SK-N-SH (cell line): ENCODE measurements at regions not wholly inside any gene's neighbourhood (a gene's known extent, or its start where the extent isn't known, plus 50 kb on each side); places are given as distances from the start of the nearest gene placed in this dataset.

ENCODE experiments used
- CTCF ChIA-PET: fragments of 300-600, 350-600 bp; formaldehyde crosslinking; extraction: SDS; loops from one replicate; lab custom pipeline; 2021; lab: Yijun Ruan, JAX
- POLR2A ChIA-PET: fragments of 350-600 bp; sonication (Branson Sonifier 250); formaldehyde crosslinking; extraction: SDS; loops from one replicate; lab custom pipeline; 2020; ENCODE audit warnings: antibody characterized with exemption, inconsistent platforms; lab: Yijun Ruan, JAX
- DNase-seq: peaks from one replicate; pipeline ENCODE4 v3.0.0; 2012
- H2AFZ ChIP-seq: fragments of 200-600 bp; sonication (generic); 2 replicates; pipeline ENCODE4 v1.8.1; 2016; ENCODE audit warnings: antibody characterized with exemption, mild to moderate bottlenecking, low read depth
- H3F3A ChIP-seq: fragments of 200-600 bp; sonication (generic); replicated peaks from 2 replicates; pipeline ENCODE3; 2016; ENCODE audit warnings: antibody characterized with exemption, mild to moderate bottlenecking; ENCODE audit not compliant: insufficient read depth
- H3K27ac ChIP-seq, 2 experiments: fragments of 200-500 bp in 1 of 2; fragments of 200-600 bp in 1 of 2; sonication (Bioruptor generic) in 1 of 2; sonication (generic), shearing (Covaris generic) in 1 of 2; 2 replicates each; pipeline versions ENCODE4 v1.5.1 to v1.6.1; 2014 to 2016; ENCODE audit warnings: low read depth in 2 of 2, inconsistent platforms in 1 of 2, low read length in 1 of 2, mild to moderate bottlenecking in 1 of 2, mixed read lengths in 1 of 2
- H3K27me3 ChIP-seq: fragments of 200-600 bp; sonication (generic), shearing (Covaris generic); 2 replicates; pipeline ENCODE4 v1.6.1; 2016; ENCODE audit warnings: mixed run types; ENCODE audit not compliant: insufficient read depth
- H3K36me3 ChIP-seq, 2 experiments: fragments of 200-500 bp in 1 of 2; fragments of 200-600 bp in 1 of 2; sonication (Bioruptor generic) in 1 of 2; sonication (generic) in 1 of 2; replicated peaks in 1 of 2; 2 replicates each; pipeline versions ENCODE3 to v1.5.1; 2014 to 2016; ENCODE audit warnings: low read length in 1 of 2, mild to moderate bottlenecking in 1 of 2; ENCODE audit not compliant: insufficient read depth in 2 of 2, control insufficient read depth in 1 of 2
- H3K4me1 ChIP-seq, 2 experiments: fragments of 200-500 bp in 1 of 2; fragments of 200-600 bp in 1 of 2; sonication (Bioruptor generic) in 1 of 2; sonication (generic), shearing (Covaris generic) in 1 of 2; 2 replicates each; pipeline versions ENCODE4 v1.5.1 to v1.6.1; 2014 to 2016; ENCODE audit warnings: low read depth in 1 of 2, low read length in 1 of 2, mixed run types in 1 of 2; ENCODE audit not compliant: insufficient read depth in 2 of 2, control insufficient read depth in 1 of 2
- H3K4me2 ChIP-seq: fragments of 200-600 bp; sonication (generic), shearing (Covaris generic); 2 replicates; pipeline ENCODE4 v1.6.1; 2017; ENCODE audit warnings: mixed run types
- H3K4me3 ChIP-seq, 2 experiments: fragments of 200-500 bp in 1 of 2; fragments of 200-600 bp in 1 of 2; sonication (Bioruptor generic) in 1 of 2; sonication (generic), shearing (Covaris generic) in 1 of 2; 2 replicates each; pipeline versions ENCODE4 v1.5.1 to v1.8.1; 2014 to 2016; ENCODE audit warnings: low read depth in 2 of 2, inconsistent platforms in 1 of 2, low read length in 1 of 2, mild to moderate bottlenecking in 1 of 2, mixed read lengths in 1 of 2, moderate library complexity in 1 of 2
- H3K79me2 ChIP-seq: fragments of 200-600 bp; sonication (generic); 2 replicates; pipeline ENCODE4 v1.8.1; 2017; ENCODE audit warnings: mild to moderate bottlenecking; ENCODE audit not compliant: insufficient read depth
- H3K9ac ChIP-seq: fragments of 200-600 bp; sonication (generic); 2 replicates; pipeline ENCODE4 v1.6.1; 2017; ENCODE audit warnings: mixed run types
- H3K9me2 ChIP-seq: fragments of 200-600 bp; sonication (generic); 2 replicates; pipeline ENCODE4 v1.6.1; 2017; ENCODE audit warnings: mixed run types
- H3K9me3 ChIP-seq: fragments of 200-600 bp; sonication (generic); 2 replicates; pipeline ENCODE4 v1.6.1; 2017; ENCODE audit warnings: mixed run types, mild to moderate bottlenecking, moderate library complexity
- H4K20me1 ChIP-seq: fragments of 200-600 bp; sonication (generic); 2 replicates; pipeline ENCODE4 v1.6.1; 2017; ENCODE audit warnings: mild to moderate bottlenecking, mixed run types; ENCODE audit not compliant: insufficient read depth
- CHD2 ChIP-seq: fragments of 150-350 bp; IDR thresholded peaks from 2 replicates; pipeline ENCODE4 v1.6.1; 2018; ENCODE audit warnings: low read length; ENCODE audit not compliant: partially characterized antibody
- ELF1 ChIP-seq: IDR thresholded peaks from 2 replicates; pipeline ENCODE4 v1.4.0; 2012
- EP300 ChIP-seq, 2 experiments: IDR thresholded peaks; 2 replicates each; pipeline versions ENCODE4 v1.4.0 to v1.6.1; 2012; ENCODE audit warnings: borderline replicate concordance in 1 of 2, low read depth in 1 of 2, low read length in 1 of 2
- EZH2phosphoT487 ChIP-seq: fragments of 200-600 bp; sonication (generic); IDR thresholded peaks from 2 replicates; pipeline ENCODE4 v1.6.1; 2017; ENCODE audit warnings: low read depth, mixed run types, mild to moderate bottlenecking, antibody characterized with exemption, moderate library complexity, borderline replicate concordance
- FOSL2 ChIP-seq: IDR thresholded peaks from 2 replicates; pipeline ENCODE4 v1.4.0; 2012; ENCODE audit warnings: low read depth, mild to moderate bottlenecking, moderate library complexity, borderline replicate concordance
- FOXM1 ChIP-seq: IDR thresholded peaks from 2 replicates; pipeline ENCODE4 v1.4.0; 2012; ENCODE audit warnings: low read depth, mild to moderate bottlenecking
- GABPA ChIP-seq: IDR thresholded peaks from 2 replicates; pipeline ENCODE4 v1.4.0; 2012; ENCODE audit warnings: low read depth, mild to moderate bottlenecking
- GATA2 ChIP-seq: sonication (generic); formaldehyde crosslinking; IDR thresholded peaks from 2 replicates; pipeline ENCODE4 v1.5.0; 2020; ENCODE audit warnings: mild to moderate bottlenecking, missing genetic modification reagents
- JUND ChIP-seq: IDR thresholded peaks from 2 replicates; pipeline ENCODE4 v1.4.0; 2012
- NFIC ChIP-seq: IDR thresholded peaks from 2 replicates; pipeline ENCODE4 v1.4.0; 2012; ENCODE audit warnings: borderline replicate concordance
- POLR2AphosphoS5 ChIP-seq: IDR thresholded peaks from 2 replicates; pipeline ENCODE4 v1.6.1; 2012; ENCODE audit warnings: low read depth, low read length
- RCOR1 ChIP-seq: fragments of 150-350 bp; IDR thresholded peaks from 2 replicates; pipeline ENCODE4 v1.6.1; 2017; ENCODE audit warnings: antibody characterized with exemption, low read length
- RFX5 ChIP-seq: IDR thresholded peaks from 2 replicates; pipeline ENCODE4 v1.6.1; 2012; ENCODE audit warnings: mild to moderate bottlenecking, improper control_type of control experiment, low read length
- SMC3 ChIP-seq: IDR thresholded peaks from 2 replicates; pipeline ENCODE4 v1.6.1; 2012; ENCODE audit warnings: low read depth, low read length, improper control_type of control experiment
- TCF12 ChIP-seq: IDR thresholded peaks from 2 replicates; pipeline ENCODE4 v1.4.0; 2012
- TEAD4 ChIP-seq: IDR thresholded peaks from 2 replicates; pipeline ENCODE4 v1.4.0; 2012; ENCODE audit warnings: mild to moderate bottlenecking, borderline replicate concordance; ENCODE audit not compliant: insufficient read depth
- USF1 ChIP-seq: IDR thresholded peaks from 2 replicates; pipeline ENCODE4 v1.4.0; 2012; ENCODE audit warnings: low read depth, borderline replicate concordance
- ZBTB33 ChIP-seq: IDR thresholded peaks from 2 replicates; pipeline ENCODE4 v1.4.0; 2012; ENCODE audit warnings: low read depth, borderline replicate concordance
- WGBS: methylation state at CpG from one replicate; pipeline ENCODE4 v1.1.6; 2017; ENCODE audit warnings: low lambda C conversion rate; 5-methylcytosine and 5-hydroxymethylcytosine counted together
- TF ChIP-seq, protein P1 (sequence below): fragments of 200-600 bp; sonication (generic); IDR thresholded peaks from 2 replicates; pipeline ENCODE4 v1.6.1; 2017; ENCODE audit warnings: antibody characterized with exemption, mild to moderate bottlenecking, moderate library complexity
- TF ChIP-seq, protein P2 (sequence below): fragments of 150-350 bp; IDR thresholded peaks from 2 replicates; pipeline ENCODE4 v1.6.1; 2016; ENCODE audit warnings: mild to moderate bottlenecking, low read depth, low read length

DNA sequence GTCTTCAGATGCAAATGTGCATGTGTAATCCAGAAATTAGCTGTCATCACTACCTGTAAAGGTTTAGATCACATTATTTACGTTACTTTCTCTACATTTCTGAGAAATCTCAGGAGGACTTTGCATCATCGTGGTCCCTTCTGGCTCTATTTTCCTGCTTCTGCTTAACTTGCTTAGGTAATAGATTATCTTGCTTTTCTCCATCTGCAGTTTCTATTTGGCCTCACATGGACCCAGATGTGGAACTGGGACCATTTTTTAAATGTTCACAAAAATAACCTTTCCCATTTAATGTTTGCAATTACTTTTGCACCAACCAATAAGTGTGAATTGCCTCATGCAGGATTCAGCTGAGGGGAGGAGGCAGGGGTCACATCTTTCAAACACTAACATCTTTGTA is 278.4 kb upstream of the SEMA3C start:
- Histone ChIP-seq H3K9me2 (no peaks in the 10 kb centered on the region), H2AFZ (no peak overlapping the region), H3F3A (no peaks in the 10 kb centered on the region), H4K20me1 (no peaks in the 10 kb centered on the region), H3K9me3 (no peaks in the 10 kb centered on the region), H3K36me3 (no peaks in the 10 kb centered on the region), H3K27ac (no peak overlapping the region), H3K4me2 (no peak overlapping the region), H3K27me3 (no peaks in the 10 kb centered on the region), H3K79me2 (no peaks in the 10 kb centered on the region), H3K4me1 (no peaks in the 10 kb centered on the region), H3K4me3 (no peak overlapping the region), H3K9ac (no peak overlapping the region)
- DNase-seq, result no peak
- TF ChIP-seq ZBTB33 (no peak), GATA2 (CRISPR knock-in tag) (no peak), ELF1 (no peak), RCOR1 (no peak), GABPA (no peak), CHD2 (no peak), TCF12 (no peak), NFIC (no peak), USF1 (no peak), POLR2AphosphoS5 (no peak), JUND (no peak), FOXM1 (no peak), FOSL2 (no peak), RFX5 (no peak), EP300 (IDR thresholded peaks at IDR 0.05; ENCODE audit: borderline replicate concordance in 1 of 2, low read depth in 1 of 2, low read length in 1 of 2) (no peak), SMC3 (no peak), TEAD4 (no peak), EZH2phosphoT487 (no peak)
- TF ChIP-seq, protein P1, sequence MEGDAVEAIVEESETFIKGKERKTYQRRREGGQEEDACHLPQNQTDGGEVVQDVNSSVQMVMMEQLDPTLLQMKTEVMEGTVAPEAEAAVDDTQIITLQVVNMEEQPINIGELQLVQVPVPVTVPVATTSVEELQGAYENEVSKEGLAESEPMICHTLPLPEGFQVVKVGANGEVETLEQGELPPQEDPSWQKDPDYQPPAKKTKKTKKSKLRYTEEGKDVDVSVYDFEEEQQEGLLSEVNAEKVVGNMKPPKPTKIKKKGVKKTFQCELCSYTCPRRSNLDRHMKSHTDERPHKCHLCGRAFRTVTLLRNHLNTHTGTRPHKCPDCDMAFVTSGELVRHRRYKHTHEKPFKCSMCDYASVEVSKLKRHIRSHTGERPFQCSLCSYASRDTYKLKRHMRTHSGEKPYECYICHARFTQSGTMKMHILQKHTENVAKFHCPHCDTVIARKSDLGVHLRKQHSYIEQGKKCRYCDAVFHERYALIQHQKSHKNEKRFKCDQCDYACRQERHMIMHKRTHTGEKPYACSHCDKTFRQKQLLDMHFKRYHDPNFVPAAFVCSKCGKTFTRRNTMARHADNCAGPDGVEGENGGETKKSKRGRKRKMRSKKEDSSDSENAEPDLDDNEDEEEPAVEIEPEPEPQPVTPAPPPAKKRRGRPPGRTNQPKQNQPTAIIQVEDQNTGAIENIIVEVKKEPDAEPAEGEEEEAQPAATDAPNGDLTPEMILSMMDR, result no peak
- TF ChIP-seq, protein P2, sequence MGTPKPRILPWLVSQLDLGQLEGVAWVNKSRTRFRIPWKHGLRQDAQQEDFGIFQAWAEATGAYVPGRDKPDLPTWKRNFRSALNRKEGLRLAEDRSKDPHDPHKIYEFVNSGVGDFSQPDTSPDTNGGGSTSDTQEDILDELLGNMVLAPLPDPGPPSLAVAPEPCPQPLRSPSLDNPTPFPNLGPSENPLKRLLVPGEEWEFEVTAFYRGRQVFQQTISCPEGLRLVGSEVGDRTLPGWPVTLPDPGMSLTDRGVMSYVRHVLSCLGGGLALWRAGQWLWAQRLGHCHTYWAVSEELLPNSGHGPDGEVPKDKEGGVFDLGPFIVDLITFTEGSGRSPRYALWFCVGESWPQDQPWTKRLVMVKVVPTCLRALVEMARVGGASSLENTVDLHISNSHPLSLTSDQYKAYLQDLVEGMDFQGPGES, result no peak
- POLR2A ChIA-PET, result no interaction called here
- 89% methylated on average over 2 of the region's 2 CpGs for WGBS
- CTCF ChIA-PET, result no interaction called here
